MM.1S (cell line): ENCODE measurements at regions not wholly inside any gene's neighbourhood (a gene's known extent, or its start where the extent isn't known, plus 50 kb on each side); places are given as distances from the start of the nearest gene placed in this dataset.

Experiments used
- EZH2phosphoT487 ChIP-seq: fragments of 300-600 bp; sonication (generic); IDR thresholded peaks from 2 replicates; pipeline ENCODE4 v1.6.1; 2018; ENCODE audit warnings: antibody characterized with exemption, low read length
- TF ChIP-seq, protein P1 (sequence below): fragments of 300-600 bp; sonication (generic); IDR thresholded peaks from 2 replicates; pipeline ENCODE4 v1.5.1; 2016; ENCODE audit warnings: antibody characterized with exemption, low read length, mixed read lengths

DNA sequence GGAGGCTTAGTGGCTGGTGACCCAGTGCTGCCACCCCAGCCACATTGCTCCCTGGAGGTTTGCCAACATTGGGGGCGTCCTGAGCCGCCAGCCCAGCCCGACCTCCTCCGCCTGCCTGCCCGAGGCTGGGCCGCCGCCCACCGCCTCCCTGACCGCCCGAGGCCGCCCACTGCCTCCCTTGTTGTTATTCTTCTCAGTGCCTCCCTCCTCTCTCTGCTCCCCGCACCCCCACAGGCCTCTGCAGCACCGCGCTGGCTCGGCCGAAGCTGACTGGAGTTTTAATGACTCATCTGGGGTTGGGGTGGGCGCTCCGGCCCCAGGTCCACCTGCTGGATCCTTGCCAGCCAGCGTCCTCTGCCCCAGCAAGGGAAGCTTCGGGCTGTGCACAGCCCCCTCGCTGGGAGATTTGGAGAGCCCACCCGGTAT lies 102.5 kb downstream of the RBFOX3 start:
- TF ChIP-seq, protein P1, sequence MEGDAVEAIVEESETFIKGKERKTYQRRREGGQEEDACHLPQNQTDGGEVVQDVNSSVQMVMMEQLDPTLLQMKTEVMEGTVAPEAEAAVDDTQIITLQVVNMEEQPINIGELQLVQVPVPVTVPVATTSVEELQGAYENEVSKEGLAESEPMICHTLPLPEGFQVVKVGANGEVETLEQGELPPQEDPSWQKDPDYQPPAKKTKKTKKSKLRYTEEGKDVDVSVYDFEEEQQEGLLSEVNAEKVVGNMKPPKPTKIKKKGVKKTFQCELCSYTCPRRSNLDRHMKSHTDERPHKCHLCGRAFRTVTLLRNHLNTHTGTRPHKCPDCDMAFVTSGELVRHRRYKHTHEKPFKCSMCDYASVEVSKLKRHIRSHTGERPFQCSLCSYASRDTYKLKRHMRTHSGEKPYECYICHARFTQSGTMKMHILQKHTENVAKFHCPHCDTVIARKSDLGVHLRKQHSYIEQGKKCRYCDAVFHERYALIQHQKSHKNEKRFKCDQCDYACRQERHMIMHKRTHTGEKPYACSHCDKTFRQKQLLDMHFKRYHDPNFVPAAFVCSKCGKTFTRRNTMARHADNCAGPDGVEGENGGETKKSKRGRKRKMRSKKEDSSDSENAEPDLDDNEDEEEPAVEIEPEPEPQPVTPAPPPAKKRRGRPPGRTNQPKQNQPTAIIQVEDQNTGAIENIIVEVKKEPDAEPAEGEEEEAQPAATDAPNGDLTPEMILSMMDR, result no peak
- no peak for TF ChIP-seq EZH2phosphoT487
